Esophagus muscularis mucosa (tissue), 4 donors: ENCODE measurements at regions not wholly inside any gene's neighbourhood (a gene's known extent, or its start where the extent isn't known, plus 50 kb on each side); places are given as distances from the start of the nearest gene placed in this dataset.

ENCODE experiments used
- EP300 ChIP-seq: sonication (generic); formaldehyde crosslinking; IDR thresholded peaks from one replicate; pipeline ENCODE4 v1.6.1; 2017; ENCODE audit warnings: antibody characterized with exemption
- POLR2A ChIP-seq: fragments of 450-650 bp; IDR thresholded peaks from one replicate; pipeline ENCODE4 v1.6.1; 2017; ENCODE audit warnings: antibody characterized with exemption, moderate library complexity, mild to moderate bottlenecking, low read depth
- POLR2AphosphoS5 ChIP-seq, 2 donors: sonication (generic); formaldehyde crosslinking; IDR thresholded peaks; one replicate each; pipeline ENCODE4 v1.6.1; 2017; ENCODE audit warnings: antibody characterized with exemption in 2 of 2
- TF ChIP-seq, protein P1 (sequence below), 3 experiments: fragments of 200-600 bp in 2 of 3; fragments of 450-650 bp in 1 of 3; sonication (generic) in 2 of 3; IDR thresholded peaks; one replicate each; pipeline ENCODE4 v1.5.1; 2017 to 2019; ENCODE audit warnings: antibody characterized with exemption in 3 of 3, mild to moderate bottlenecking in 2 of 3, moderate library complexity in 1 of 3

DNA sequence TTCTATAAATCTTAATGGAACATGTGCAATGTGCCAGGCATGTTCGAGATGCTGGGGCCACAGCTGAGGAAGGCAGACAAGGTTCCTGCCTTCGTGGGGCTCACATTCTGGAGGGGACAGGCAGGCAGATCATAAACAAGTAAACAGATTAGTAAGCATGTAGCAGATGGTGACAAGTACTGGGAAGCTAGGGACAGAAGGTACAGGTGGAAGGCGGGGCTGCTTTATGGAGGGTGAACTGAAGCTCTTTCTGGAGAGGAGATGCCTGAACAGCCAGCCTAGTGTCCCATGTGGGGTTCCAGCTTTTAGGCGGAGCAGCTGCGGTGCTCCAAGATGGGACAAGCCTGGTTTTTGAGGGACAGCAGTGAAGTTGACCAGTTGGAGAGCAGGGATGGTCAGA is 74.7 kb upstream of the SNRK start:
- TF ChIP-seq, protein P1, sequence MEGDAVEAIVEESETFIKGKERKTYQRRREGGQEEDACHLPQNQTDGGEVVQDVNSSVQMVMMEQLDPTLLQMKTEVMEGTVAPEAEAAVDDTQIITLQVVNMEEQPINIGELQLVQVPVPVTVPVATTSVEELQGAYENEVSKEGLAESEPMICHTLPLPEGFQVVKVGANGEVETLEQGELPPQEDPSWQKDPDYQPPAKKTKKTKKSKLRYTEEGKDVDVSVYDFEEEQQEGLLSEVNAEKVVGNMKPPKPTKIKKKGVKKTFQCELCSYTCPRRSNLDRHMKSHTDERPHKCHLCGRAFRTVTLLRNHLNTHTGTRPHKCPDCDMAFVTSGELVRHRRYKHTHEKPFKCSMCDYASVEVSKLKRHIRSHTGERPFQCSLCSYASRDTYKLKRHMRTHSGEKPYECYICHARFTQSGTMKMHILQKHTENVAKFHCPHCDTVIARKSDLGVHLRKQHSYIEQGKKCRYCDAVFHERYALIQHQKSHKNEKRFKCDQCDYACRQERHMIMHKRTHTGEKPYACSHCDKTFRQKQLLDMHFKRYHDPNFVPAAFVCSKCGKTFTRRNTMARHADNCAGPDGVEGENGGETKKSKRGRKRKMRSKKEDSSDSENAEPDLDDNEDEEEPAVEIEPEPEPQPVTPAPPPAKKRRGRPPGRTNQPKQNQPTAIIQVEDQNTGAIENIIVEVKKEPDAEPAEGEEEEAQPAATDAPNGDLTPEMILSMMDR (IDR thresholded peaks at IDR 0.05) = no peak
- TF ChIP-seq POLR2A = no peak
- no peak for TF ChIP-seq POLR2AphosphoS5 (IDR thresholded peaks at IDR 0.05)
- TF ChIP-seq EP300 = no peak
